AML-193 (cell line): ENCODE measurements at regions not wholly inside any gene's neighbourhood (a gene's known extent, or its start where the extent isn't known, plus 50 kb on each side); places are given as distances from the start of the nearest gene placed in this dataset.

Experiments
- DNase-seq, 2 experiments: peaks; one replicate each; lab custom pipeline; 2025; lab: John Stamatoyannopoulos, UW

- no peak for DNase-seq
Measured at GRCh38 chr2:16817305-16818202, 151.9 kb upstream of the CYRIA start.

GRCh38 chr2:16816522-16816921 lies 150.9 kb upstream of the CYRIA start:
- DNase-seq = no peak

- DNase-seq = no peak
Measured at GRCh38 chr2:16816016-16816415, 150.4 kb upstream of the CYRIA start.

GRCh38 chr2:16813593-16813992 lies 148.0 kb upstream of the CYRIA start:
- no peak for DNase-seq

- DNase-seq = no peak
Measured at GRCh38 chr2:16798472-16798871, 132.8 kb upstream of the CYRIA start.

GRCh38 chr2:16791496-16791895 lies 125.9 kb upstream of the CYRIA start:
- no peak for DNase-seq

- DNase-seq = no peak
Measured at GRCh38 chr2:16785149-16785548, 119.5 kb upstream of the CYRIA start.

- no peak for DNase-seq
Measured at GRCh38 chr2:16784652-16785051, 119.0 kb upstream of the CYRIA start.

GRCh38 chr2:16777123-16777870 lies 111.7 kb upstream of the CYRIA start:
- no peak for DNase-seq

GRCh38 chr2:16775899-16776231 lies 110.2 kb upstream of the CYRIA start:
- no peak for DNase-seq

GRCh38 chr2:16774980-16775898 lies 109.6 kb upstream of the CYRIA start:
- peak; percentile 18 to 38 for DNase-seq

GRCh38 chr2:16774091-16774490 lies 108.5 kb upstream of the CYRIA start:
- DNase-seq = no peak

- DNase-seq = peak; percentile 38 to 52
Measured at GRCh38 chr2:16773080-16773713, 107.6 kb upstream of the CYRIA start.

GRCh38 chr2:16767789-16768476 lies 102.3 kb upstream of the CYRIA start:
- DNase-seq = no peak

GRCh38 chr2:16765356-16765755 lies 99.7 kb upstream of the CYRIA start:
- no peak for DNase-seq

GRCh38 chr2:16764487-16764886 lies 98.9 kb upstream of the CYRIA start:
- no peak for DNase-seq

GRCh38 chr2:16763493-16763899 lies 97.9 kb upstream of the CYRIA start:
- peak; percentile 57 to 62 for DNase-seq

- no peak for DNase-seq
Measured at GRCh38 chr2:16763056-16763455, 97.4 kb upstream of the CYRIA start.

GRCh38 chr2:16760426-16760825 lies 94.8 kb upstream of the CYRIA start:
- no peak for DNase-seq

GRCh38 chr2:16756831-16757644 lies 91.4 kb upstream of the CYRIA start:
- DNase-seq = peak; percentile 40 to 55
